ENCODE measurements at regions not wholly inside any gene's neighbourhood (a gene's known extent, or its start where the extent isn't known, plus 50 kb on each side); places are given as distances from the start of the nearest gene placed in this dataset.

DNA sequence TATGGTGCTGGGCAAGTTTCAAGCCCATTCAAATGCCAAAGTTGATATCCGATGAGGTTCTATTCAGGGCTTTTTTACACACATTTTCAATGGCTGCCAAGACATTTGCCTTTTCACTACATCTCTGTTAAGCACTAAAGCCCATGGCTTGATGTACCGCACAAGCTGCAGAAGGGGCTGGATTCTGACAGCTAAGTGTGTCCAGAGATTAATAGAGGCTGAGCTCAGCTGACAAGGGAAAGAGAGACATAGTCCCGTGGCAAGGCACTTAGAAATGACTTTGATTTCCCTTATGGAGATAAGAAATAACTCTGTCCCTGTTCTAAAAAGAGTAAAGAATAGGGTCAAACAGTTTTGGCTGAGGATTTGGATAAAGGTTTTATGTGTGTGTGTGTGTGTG lies 198.6 kb downstream of the DMRT2 start:
- no peaks in the 10 kb centered on the region for H3K4me1 ChIP-seq (ENCODE audit: insufficient read depth)
- no peaks in the 10 kb centered on the region for H3K27me3 ChIP-seq (ENCODE audit: insufficient read depth)
- H3K9me2 ChIP-seq (ENCODE audit: insufficient read depth), result no peaks in the 10 kb centered on the region
- H3K36me3 ChIP-seq (ENCODE audit: insufficient read depth), result no peaks in the 10 kb centered on the region
- H3K36me3 Mint-ChIP-seq (ENCODE audit: low read depth), result no peaks in the 10 kb centered on the region
- H3K4me1 Mint-ChIP-seq, result no peaks in the 10 kb centered on the region; the same call in 2 of the 3 replicates
- no peak overlapping the region for H3K4me2 ChIP-seq
- H3F3A ChIP-seq (replicated peaks; ENCODE audit: low read depth), result no peaks in the 10 kb centered on the region
- no peaks in the 10 kb centered on the region for H4K20me1 ChIP-seq (replicated peaks; ENCODE audit: insufficient read depth)
- no peak for ATAC-seq
- peaks cover 2% of the 10 kb centered on the region for H3K27me3 Mint-ChIP-seq (ENCODE audit: insufficient read depth, low read depth, poor library complexity)
- DNase-seq (ENCODE audit: low spot score), result no peak
- H3K27ac Mint-ChIP-seq, result no peak overlapping the region
- no peak overlapping the region for H3K4me3 ChIP-seq
- H3K9me3 Mint-ChIP-seq, result no peaks in the 10 kb centered on the region
- H3K4me3 Mint-ChIP-seq, result no peak overlapping the region
- no peak for TF ChIP-seq ETS1 (IDR thresholded peaks at IDR 0.05)
- TF ChIP-seq POLR2AphosphoS5 (IDR thresholded peaks at IDR 0.05; ENCODE audit: low read depth), result no peak
- no peak for TF ChIP-seq ZNF331 (CRISPR knock-in tag; IDR thresholded peaks at IDR 0.05; ENCODE audit: low read depth)
- TF ChIP-seq, protein P1, sequence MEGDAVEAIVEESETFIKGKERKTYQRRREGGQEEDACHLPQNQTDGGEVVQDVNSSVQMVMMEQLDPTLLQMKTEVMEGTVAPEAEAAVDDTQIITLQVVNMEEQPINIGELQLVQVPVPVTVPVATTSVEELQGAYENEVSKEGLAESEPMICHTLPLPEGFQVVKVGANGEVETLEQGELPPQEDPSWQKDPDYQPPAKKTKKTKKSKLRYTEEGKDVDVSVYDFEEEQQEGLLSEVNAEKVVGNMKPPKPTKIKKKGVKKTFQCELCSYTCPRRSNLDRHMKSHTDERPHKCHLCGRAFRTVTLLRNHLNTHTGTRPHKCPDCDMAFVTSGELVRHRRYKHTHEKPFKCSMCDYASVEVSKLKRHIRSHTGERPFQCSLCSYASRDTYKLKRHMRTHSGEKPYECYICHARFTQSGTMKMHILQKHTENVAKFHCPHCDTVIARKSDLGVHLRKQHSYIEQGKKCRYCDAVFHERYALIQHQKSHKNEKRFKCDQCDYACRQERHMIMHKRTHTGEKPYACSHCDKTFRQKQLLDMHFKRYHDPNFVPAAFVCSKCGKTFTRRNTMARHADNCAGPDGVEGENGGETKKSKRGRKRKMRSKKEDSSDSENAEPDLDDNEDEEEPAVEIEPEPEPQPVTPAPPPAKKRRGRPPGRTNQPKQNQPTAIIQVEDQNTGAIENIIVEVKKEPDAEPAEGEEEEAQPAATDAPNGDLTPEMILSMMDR (conservative IDR thresholded peaks at IDR 0.05; ENCODE audit: low read depth in 2 of 2), result no peak
- no peak for TF ChIP-seq ZNF462 (CRISPR knock-in tag; IDR thresholded peaks at IDR 0.05)
- TF ChIP-seq NANOG (IDR thresholded peaks at IDR 0.05; ENCODE audit: borderline replicate concordance), result no peak
- no peak for TF ChIP-seq EZH2 (IDR thresholded peaks at IDR 0.05; ENCODE audit: low read depth, unreplicated experiment)
- TF ChIP-seq EZH2phosphoT487 (IDR thresholded peaks at IDR 0.05; ENCODE audit: unreplicated experiment), result no peak
- TF ChIP-seq CREB1 (CRISPR knock-in tag; IDR thresholded peaks at IDR 0.05; ENCODE audit: low read depth), result no peak
- TF ChIP-seq JUNB (IDR thresholded peaks at IDR 0.05; ENCODE audit: unreplicated experiment), result no peak
- H3K27ac ChIP-seq (ENCODE audit: low read depth), result no peak overlapping the region
- no peak overlapping the region for H2AFZ ChIP-seq
- no peaks in the 10 kb centered on the region for H3K79me2 ChIP-seq (replicated peaks; ENCODE audit: insufficient read depth)

Data from GM23338 (cell line).